K562 (cell line): ENCODE measurements at regions not wholly inside any gene's neighbourhood (a gene's known extent, or its start where the extent isn't known, plus 50 kb on each side); places are given as distances from the start of the nearest gene placed in this dataset.

Experiments used
- BRCA1 ChIP-seq, 2 experiments: fragments of 450-650 bp in 1 of 2; sonication (generic) in 1 of 2; formaldehyde crosslinking in 1 of 2; IDR thresholded peaks; 2 replicates each; pipeline versions ENCODE4 v1.5.0 to v1.6.1; 2017 to 2020; ENCODE audit warnings: mild to moderate bottlenecking in 1 of 2, missing genetic modification reagents in 1 of 2
- CBX1 ChIP-seq: sonication (generic); IDR thresholded peaks from 2 replicates; pipeline ENCODE4 v1.6.1; 2016; ENCODE audit warnings: antibody characterized with exemption, low read depth, mild to moderate bottlenecking
- NCOA1 ChIP-seq: fragments of 450-650 bp; IDR thresholded peaks from 2 replicates; pipeline ENCODE4 v1.6.1; 2016; ENCODE audit warnings: low read depth
- ZBTB49 ChIP-seq: sonication (generic); formaldehyde crosslinking; IDR thresholded peaks from 2 replicates; pipeline ENCODE4 v1.8.0; 2022; ENCODE audit warnings: missing genetic modification reagents, mild to moderate bottlenecking, borderline replicate concordance
- TF ChIP-seq, protein P1 (sequence below): fragments of 200-400 bp; formaldehyde crosslinking; IDR thresholded peaks from 2 replicates; pipeline ENCODE4 v1.6.1; 2017; ENCODE audit warnings: mild to moderate bottlenecking, low read depth, low read length, moderate library complexity
- TF ChIP-seq, protein P2 (sequence below): sonication (generic); formaldehyde crosslinking; IDR thresholded peaks from 2 replicates; pipeline ENCODE4 v1.8.1; 2023; ENCODE audit warnings: mild to moderate bottlenecking, missing genetic modification reagents, moderate library complexity

DNA sequence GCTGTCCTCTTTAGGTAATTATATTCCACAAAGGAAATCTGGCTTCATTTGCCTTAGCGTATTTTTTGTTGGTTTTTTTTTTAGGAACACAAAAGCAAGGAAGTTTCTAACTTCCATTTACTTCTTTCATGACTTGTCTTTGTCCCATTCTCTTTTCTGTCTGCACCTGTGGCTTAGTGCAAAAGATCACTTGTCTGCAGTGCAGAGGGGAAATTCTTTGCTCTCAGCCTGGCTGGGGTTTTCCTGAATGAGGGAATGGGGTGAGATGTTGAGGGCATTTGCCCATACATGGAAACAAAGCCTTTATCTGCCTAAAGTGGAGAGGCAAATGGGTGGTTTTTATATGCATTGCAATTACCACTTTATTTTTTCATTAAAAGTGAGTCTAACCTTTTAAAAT, 361.1 kb upstream of the IGFBP3 start (continued):
- TF ChIP-seq, protein P1, sequence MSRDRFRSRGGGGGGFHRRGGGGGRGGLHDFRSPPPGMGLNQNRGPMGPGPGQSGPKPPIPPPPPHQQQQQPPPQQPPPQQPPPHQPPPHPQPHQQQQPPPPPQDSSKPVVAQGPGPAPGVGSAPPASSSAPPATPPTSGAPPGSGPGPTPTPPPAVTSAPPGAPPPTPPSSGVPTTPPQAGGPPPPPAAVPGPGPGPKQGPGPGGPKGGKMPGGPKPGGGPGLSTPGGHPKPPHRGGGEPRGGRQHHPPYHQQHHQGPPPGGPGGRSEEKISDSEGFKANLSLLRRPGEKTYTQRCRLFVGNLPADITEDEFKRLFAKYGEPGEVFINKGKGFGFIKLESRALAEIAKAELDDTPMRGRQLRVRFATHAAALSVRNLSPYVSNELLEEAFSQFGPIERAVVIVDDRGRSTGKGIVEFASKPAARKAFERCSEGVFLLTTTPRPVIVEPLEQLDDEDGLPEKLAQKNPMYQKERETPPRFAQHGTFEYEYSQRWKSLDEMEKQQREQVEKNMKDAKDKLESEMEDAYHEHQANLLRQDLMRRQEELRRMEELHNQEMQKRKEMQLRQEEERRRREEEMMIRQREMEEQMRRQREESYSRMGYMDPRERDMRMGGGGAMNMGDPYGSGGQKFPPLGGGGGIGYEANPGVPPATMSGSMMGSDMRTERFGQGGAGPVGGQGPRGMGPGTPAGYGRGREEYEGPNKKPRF = no peak
- TF ChIP-seq BRCA1 (IDR thresholded peaks at IDR 0.05) = no peak
- TF ChIP-seq BRCA1 (CRISPR knock-in tag; IDR thresholded peaks at IDR 0.05) = no peak
- TF ChIP-seq ZBTB49 (CRISPR knock-in tag) = no peak
- TF ChIP-seq NCOA1 = no peak
- TF ChIP-seq, protein P2, sequence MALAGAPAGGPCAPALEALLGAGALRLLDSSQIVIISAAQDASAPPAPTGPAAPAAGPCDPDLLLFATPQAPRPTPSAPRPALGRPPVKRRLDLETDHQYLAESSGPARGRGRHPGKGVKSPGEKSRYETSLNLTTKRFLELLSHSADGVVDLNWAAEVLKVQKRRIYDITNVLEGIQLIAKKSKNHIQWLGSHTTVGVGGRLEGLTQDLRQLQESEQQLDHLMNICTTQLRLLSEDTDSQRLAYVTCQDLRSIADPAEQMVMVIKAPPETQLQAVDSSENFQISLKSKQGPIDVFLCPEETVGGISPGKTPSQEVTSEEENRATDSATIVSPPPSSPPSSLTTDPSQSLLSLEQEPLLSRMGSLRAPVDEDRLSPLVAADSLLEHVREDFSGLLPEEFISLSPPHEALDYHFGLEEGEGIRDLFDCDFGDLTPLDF (CRISPR knock-in tag) = no peak
- no peak for TF ChIP-seq CBX1
